Smooth muscle cell (in vitro differentiated cells): ENCODE measurements at regions not wholly inside any gene's neighbourhood (a gene's known extent, or its start where the extent isn't known, plus 50 kb on each side); places are given as distances from the start of the nearest gene placed in this dataset.
A peak's percentile ranks its signal among the peaks of the same experiment; 100 is the strongest.

Source experiments
- DNase-seq: peaks from one replicate; lab custom pipeline; 2025; ENCODE audit not compliant: unreplicated experiment; lab: John Stamatoyannopoulos, UW
- H2AFZ ChIP-seq: fragments of 200-600 bp; sonication (generic); 2 replicates; pipeline ENCODE4 v1.6.0; 2016; ENCODE audit warnings: antibody characterized with exemption, low read depth, mild to moderate bottlenecking
- H3F3A ChIP-seq: fragments of 200-600 bp; sonication (generic); 2 replicates; pipeline ENCODE4 v1.6.0; 2017; ENCODE audit warnings: antibody characterized with exemption, low read depth
- H3K27ac ChIP-seq: fragments of 200-600 bp; sonication (generic); 2 replicates; pipeline ENCODE4 v1.5.1; 2016; ENCODE audit warnings: low read depth, mild to moderate bottlenecking
- H3K27me3 ChIP-seq: fragments of 200-600 bp; sonication (generic); 2 replicates; pipeline ENCODE4 v1.6.1; 2016; ENCODE audit warnings: low read depth, mild to moderate bottlenecking
- H3K36me3 ChIP-seq: fragments of 200-600 bp; sonication (generic); 2 replicates; pipeline ENCODE4 v1.5.1; 2016; ENCODE audit warnings: low read depth
- H3K4me1 ChIP-seq: fragments of 200-600 bp; sonication (generic); 2 replicates; pipeline ENCODE4 v1.5.1; 2016; ENCODE audit warnings: low read depth
- H3K4me2 ChIP-seq: fragments of 200-600 bp; sonication (generic); 2 replicates; pipeline ENCODE4 v1.6.0; 2016; ENCODE audit warnings: mild to moderate bottlenecking
- H3K4me3 ChIP-seq: fragments of 200-600 bp; sonication (generic); 2 replicates; pipeline ENCODE4 v1.5.1; 2016; ENCODE audit warnings: mild to moderate bottlenecking
- H3K79me2 ChIP-seq: fragments of 200-600 bp; sonication (generic); 2 replicates; pipeline ENCODE4 v1.6.0; 2016; ENCODE audit warnings: low read depth, mild to moderate bottlenecking
- H3K9ac ChIP-seq: fragments of 200-600 bp; sonication (generic); 2 replicates; pipeline ENCODE4 v1.6.0; 2016; ENCODE audit warnings: low read depth
- H3K9me3 ChIP-seq: fragments of 200-600 bp; sonication (generic); replicated peaks from 2 replicates; pipeline ENCODE4 v1.5.1; 2016; ENCODE audit warnings: low read depth
- H4K20me1 ChIP-seq: fragments of 200-600 bp; sonication (generic); 2 replicates; pipeline ENCODE4 v1.6.0; 2016; ENCODE audit warnings: low read depth
- CTCF ChIP-seq: fragments of 200-600 bp; sonication (generic); IDR thresholded peaks from 2 replicates; pipeline ENCODE4 v1.5.1; 2017; ENCODE audit warnings: borderline replicate concordance, mild to moderate bottlenecking, antibody characterized with exemption; ENCODE audit not compliant: insufficient read depth, poor library complexity, severe bottlenecking
- WGBS: methylation state at CpG from one replicate; pipeline ENCODE4 v1.1.7; 2016; ENCODE audit warnings: low lambda C conversion rate; 5-methylcytosine and 5-hydroxymethylcytosine counted together

- 31% methylated on average over 24 of the region's 24 CpGs for WGBS
- peak overlapping the region; percentile 72 for H3K27ac ChIP-seq
Measured at GRCh38 chr17:77466596-77467223, 325.9 kb downstream of the SEC14L1 start.

GRCh38 chr17:77467521-77467920 is 326.8 kb downstream of the SEC14L1 start:
- Histone ChIP-seq H3K27me3 (no peaks in the 10 kb centered on the region), H2AFZ (no peak overlapping the region), H3K79me2 (peaks cover 82% of the 10 kb centered on the region), H3K27ac (peak overlapping the region; percentile 72), H3K9ac (no peak overlapping the region), H3K4me1 (peaks cover 62% of the 10 kb centered on the region), H4K20me1 (peaks cover 99% of the 10 kb centered on the region), H3F3A (peaks cover 33% of the 10 kb centered on the region), H3K9me3 (no peaks in the 10 kb centered on the region), H3K4me2 (peak overlapping the region; percentile 56), H3K4me3 (no peak overlapping the region), H3K36me3 (no peaks in the 10 kb centered on the region)
- 59% methylated on average over 25 of the region's 25 CpGs for WGBS
- TF ChIP-seq CTCF: no peak
- no peak for DNase-seq

More at GRCh38 chr17:77466596-77467223, 325.9 kb downstream of the SEC14L1 start:
- H4K20me1 ChIP-seq: peaks cover 99% of the 10 kb centered on the region
- H3K27me3 ChIP-seq: no peaks in the 10 kb centered on the region
- no peak for DNase-seq
- H3K9me3 ChIP-seq: no peaks in the 10 kb centered on the region
- no peak for TF ChIP-seq CTCF
- no peaks in the 10 kb centered on the region for H3K36me3 ChIP-seq
- no peak overlapping the region for H2AFZ ChIP-seq
- peaks cover 90% of the 10 kb centered on the region for H3K79me2 ChIP-seq
- H3K4me1 ChIP-seq: peaks cover 59% of the 10 kb centered on the region
- no peak overlapping the region for H3K4me3 ChIP-seq
- peak overlapping the region; percentile 51 for H3K9ac ChIP-seq
- H3F3A ChIP-seq: peaks cover 26% of the 10 kb centered on the region
- H3K4me2 ChIP-seq: peak overlapping the region; percentile 56

GRCh38 chr17:77468897-77469296 is 328.1 kb downstream of the SEC14L1 start:
- Histone ChIP-seq H3K27ac (peak overlapping the region; percentile 72), H3K79me2 (peaks cover 78% of the 10 kb centered on the region), H3K9ac (no peak overlapping the region), H4K20me1 (peaks cover 99% of the 10 kb centered on the region), H3K4me3 (no peak overlapping the region), H2AFZ (no peak overlapping the region), H3K4me2 (no peak overlapping the region), H3K4me1 (peaks cover 76% of the 10 kb centered on the region), H3K27me3 (no peaks in the 10 kb centered on the region), H3F3A (peaks cover 47% of the 10 kb centered on the region), H3K9me3 (no peaks in the 10 kb centered on the region), H3K36me3 (no peaks in the 10 kb centered on the region)
- TF ChIP-seq CTCF: no peak
- no peak for DNase-seq
- WGBS: 77% methylated on average over 7 of the region's 7 CpGs

GRCh38 chr17:77470330-77470786 is 329.6 kb downstream of the SEC14L1 start:
- Histone ChIP-seq H3K27ac (peak overlapping the region; percentile 79), H3K4me3 (no peak overlapping the region), H4K20me1 (peaks cover 100% of the 10 kb centered on the region), H3K4me1 (peaks cover 79% of the 10 kb centered on the region), H2AFZ (no peak overlapping the region), H3K36me3 (no peaks in the 10 kb centered on the region), H3K9ac (no peak overlapping the region), H3K27me3 (no peaks in the 10 kb centered on the region), H3F3A (peaks cover 43% of the 10 kb centered on the region), H3K4me2 (peak overlapping the region; percentile 55), H3K9me3 (no peaks in the 10 kb centered on the region), H3K79me2 (peaks cover 74% of the 10 kb centered on the region)
- DNase-seq: no peak
- 99% methylated on average over 3 of the region's 3 CpGs for WGBS
- no peak for TF ChIP-seq CTCF
